Bronchial epithelial cell (primary cell): ENCODE measurements at regions not wholly inside any gene's neighbourhood (a gene's known extent, or its start where the extent isn't known, plus 50 kb on each side); places are given as distances from the start of the nearest gene placed in this dataset.

ENCODE experiments used
- DNase-seq: peaks from one replicate; pipeline ENCODE4 v3.0.0-alpha.2; 2010; ENCODE audit warnings: low read depth
- FAIRE-seq: peaks from 2 replicates; lab custom pipeline; 2011; peaks lifted over from hg19 to GRCh38; lab: Jason Lieb, UNC
- H3K27me3 ChIP-seq: 2 replicates; pipeline ENCODE4 v1.5.1; 2011; ENCODE audit warnings: low read length; ENCODE audit not compliant: control insufficient read depth, insufficient read depth
- H3K36me3 ChIP-seq: 2 replicates; pipeline ENCODE4 v1.5.1; 2011; ENCODE audit warnings: low read length; ENCODE audit not compliant: control insufficient read depth, insufficient read depth
- H3K4me3 ChIP-seq: 2 replicates; pipeline ENCODE4 v1.5.1; 2011; ENCODE audit warnings: mild to moderate bottlenecking, low read depth, low read length, control low read depth
- CTCF ChIP-seq: IDR thresholded peaks from 2 replicates; pipeline ENCODE4 v1.5.1; 2011; ENCODE audit warnings: mild to moderate bottlenecking, moderate library complexity, low read length, control low read depth, inconsistent platforms; ENCODE audit not compliant: insufficient read depth, severe bottlenecking

- H3K27me3 ChIP-seq = no peaks in the 10 kb centered on the region
- TF ChIP-seq CTCF = no peak
- no peak for FAIRE-seq
- no peak overlapping the region for H3K4me3 ChIP-seq
- no peak for DNase-seq
- H3K36me3 ChIP-seq = no peaks in the 10 kb centered on the region
These were observed 1024.2 kb downstream of the CDH9 start for GRCh38 chr5:26014206-26014605.

GRCh38 chr5:26012078-26012477 is 1026.3 kb downstream of the CDH9 start:
- no peaks in the 10 kb centered on the region for H3K27me3 ChIP-seq
- H3K4me3 ChIP-seq = no peak overlapping the region
- H3K36me3 ChIP-seq = no peaks in the 10 kb centered on the region
- FAIRE-seq (no peak), DNase-seq (no peak)
- TF ChIP-seq CTCF = no peak

GRCh38 chr5:26009742-26010141 is 1028.6 kb downstream of the CDH9 start:
- no peak for FAIRE-seq
- no peak overlapping the region for H3K4me3 ChIP-seq
- DNase-seq = no peak
- no peak for TF ChIP-seq CTCF
- no peaks in the 10 kb centered on the region for H3K27me3 ChIP-seq
- no peaks in the 10 kb centered on the region for H3K36me3 ChIP-seq

GRCh38 chr5:26003966-26004365 is 1034.4 kb downstream of the CDH9 start:
- Histone ChIP-seq H3K36me3 (no peaks in the 10 kb centered on the region), H3K4me3 (no peak overlapping the region), H3K27me3 (no peaks in the 10 kb centered on the region)
- no peak for FAIRE-seq
- no peak for TF ChIP-seq CTCF
- DNase-seq = no peak

- Histone ChIP-seq H3K4me3 (no peak overlapping the region), H3K27me3 (no peaks in the 10 kb centered on the region), H3K36me3 (no peaks in the 10 kb centered on the region)
- TF ChIP-seq CTCF = no peak
- FAIRE-seq = no peak
- DNase-seq = no peak
These were observed 1043.2 kb downstream of the CDH9 start for GRCh38 chr5:25995209-25995608.

GRCh38 chr5:25993701-25994100 is 1044.7 kb downstream of the CDH9 start:
- FAIRE-seq = no peak
- H3K4me3 ChIP-seq = no peak overlapping the region
- H3K36me3 ChIP-seq = no peaks in the 10 kb centered on the region
- TF ChIP-seq CTCF = no peak
- no peaks in the 10 kb centered on the region for H3K27me3 ChIP-seq
- no peak for DNase-seq
